Prostate gland (tissue), 2 donors: ENCODE measurements at regions not wholly inside any gene's neighbourhood (a gene's known extent, or its start where the extent isn't known, plus 50 kb on each side); places are given as distances from the start of the nearest gene placed in this dataset.

ENCODE experiments used
- DNase-seq: peaks from one replicate; pipeline ENCODE4 v3.0.0-alpha.2; 2019; ENCODE audit warnings: low spot score
- H3K27ac ChIP-seq, 2 donors: fragments of 200-600 bp; sonication (generic); 2 replicates each; pipeline ENCODE4 v1.5.1; 2017 to 2019
- H3K27me3 ChIP-seq: fragments of 200-600 bp; sonication (generic); replicated peaks from 2 replicates; pipeline ENCODE4 v1.5.1; 2019; ENCODE audit not compliant: insufficient read depth
- H3K36me3 ChIP-seq, 2 donors: fragments of 200-600 bp; sonication (generic); 1 replicate in 1 of 2; 2 replicates in 1 of 2; pipeline versions ENCODE4 v1.5.1 to v1.8.1; 2017 to 2019
- H3K4me1 ChIP-seq: fragments of 200-600 bp; sonication (generic); replicated peaks from 2 replicates; pipeline ENCODE4 v1.5.1; 2019
- H3K4me3 ChIP-seq, 2 donors: fragments of 200-600 bp; sonication (generic); 2 replicates each; pipeline ENCODE4 v1.5.1; 2017 to 2019
- H3K9me3 ChIP-seq: fragments of 200-600 bp; sonication (generic); 2 replicates; pipeline ENCODE4 v1.5.1; 2017
- POLR2A ChIP-seq: fragments of 450-650 bp; IDR thresholded peaks from one replicate; pipeline ENCODE4 v1.6.1; 2016; ENCODE audit warnings: antibody characterized with exemption, mild to moderate bottlenecking
- POLR2AphosphoS5 ChIP-seq: sonication (generic); formaldehyde crosslinking; IDR thresholded peaks from one replicate; pipeline ENCODE4 v1.6.1; 2017; ENCODE audit warnings: antibody characterized with exemption
- WGBS: methylation state at CpG from one replicate; pipeline ENCODE4 v1.1.5; 2018; 5-methylcytosine and 5-hydroxymethylcytosine counted together
- intact Hi-C: fragments of 100-400 bp; cut with DNase I; formaldehyde crosslinking; loops from one replicate; pipeline ENCODE4 v1.14.2; 2022
- TF ChIP-seq, protein P1 (sequence below), 4 experiments: fragments of 200-600 bp in 2 of 4; fragments of 450-650 bp in 2 of 4; sonication (generic) in 2 of 4; IDR thresholded peaks; 1 replicate in 3 of 4; 2 replicates in 1 of 4; pipeline ENCODE4 v1.5.1; 2016 to 2019; ENCODE audit warnings: antibody characterized with exemption in 4 of 4, mild to moderate bottlenecking in 2 of 4, moderate library complexity in 2 of 4

DNA sequence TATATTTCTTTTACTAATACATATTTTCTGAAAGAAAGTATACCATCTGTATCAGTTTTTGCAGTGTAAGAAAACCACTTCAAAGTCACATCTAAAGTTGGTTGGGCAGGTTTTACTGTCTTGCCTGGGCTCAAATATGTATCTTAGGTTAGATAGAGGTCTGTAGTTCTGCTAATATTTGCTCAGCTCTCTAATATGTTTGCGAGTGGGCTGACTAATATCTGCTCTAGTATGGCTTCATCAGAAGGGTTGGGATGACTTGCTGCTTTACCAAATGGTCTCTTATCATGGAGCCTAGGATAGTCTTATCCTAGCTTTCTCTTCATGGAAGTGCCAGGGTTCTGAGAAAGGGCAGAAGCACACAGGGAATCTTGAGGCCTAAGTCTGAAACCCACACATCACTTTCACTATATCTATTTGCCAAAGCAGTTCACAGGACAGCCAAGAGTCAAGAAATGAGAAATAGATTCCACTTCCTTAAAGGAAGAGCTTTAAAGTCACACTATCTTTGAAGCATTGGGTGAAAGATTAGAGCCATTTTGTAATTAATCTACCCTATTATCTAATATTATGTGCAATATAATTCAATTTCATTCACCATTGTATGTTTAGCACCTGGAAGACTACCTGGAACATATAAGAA lies 610.0 kb downstream of the KCNJ3 start:
- no peaks in the 10 kb centered on the region for H3K36me3 ChIP-seq
- no peak overlapping the region for H3K27ac ChIP-seq
- no peak overlapping the region for H3K4me3 ChIP-seq
- TF ChIP-seq, protein P1, sequence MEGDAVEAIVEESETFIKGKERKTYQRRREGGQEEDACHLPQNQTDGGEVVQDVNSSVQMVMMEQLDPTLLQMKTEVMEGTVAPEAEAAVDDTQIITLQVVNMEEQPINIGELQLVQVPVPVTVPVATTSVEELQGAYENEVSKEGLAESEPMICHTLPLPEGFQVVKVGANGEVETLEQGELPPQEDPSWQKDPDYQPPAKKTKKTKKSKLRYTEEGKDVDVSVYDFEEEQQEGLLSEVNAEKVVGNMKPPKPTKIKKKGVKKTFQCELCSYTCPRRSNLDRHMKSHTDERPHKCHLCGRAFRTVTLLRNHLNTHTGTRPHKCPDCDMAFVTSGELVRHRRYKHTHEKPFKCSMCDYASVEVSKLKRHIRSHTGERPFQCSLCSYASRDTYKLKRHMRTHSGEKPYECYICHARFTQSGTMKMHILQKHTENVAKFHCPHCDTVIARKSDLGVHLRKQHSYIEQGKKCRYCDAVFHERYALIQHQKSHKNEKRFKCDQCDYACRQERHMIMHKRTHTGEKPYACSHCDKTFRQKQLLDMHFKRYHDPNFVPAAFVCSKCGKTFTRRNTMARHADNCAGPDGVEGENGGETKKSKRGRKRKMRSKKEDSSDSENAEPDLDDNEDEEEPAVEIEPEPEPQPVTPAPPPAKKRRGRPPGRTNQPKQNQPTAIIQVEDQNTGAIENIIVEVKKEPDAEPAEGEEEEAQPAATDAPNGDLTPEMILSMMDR (IDR thresholded peaks at IDR 0.05) = no peak
- peak; percentile 18 for TF ChIP-seq POLR2AphosphoS5
- no peak for TF ChIP-seq POLR2A
- intact Hi-C loops = no loop called here
- 25% methylated on average over 1 of the region's 1 CpG for WGBS
- peak; percentile 10 for DNase-seq
- no peaks in the 10 kb centered on the region for H3K9me3 ChIP-seq
- no peaks in the 10 kb centered on the region for H3K4me1 ChIP-seq
- H3K27me3 ChIP-seq = no peaks in the 10 kb centered on the region

DNA sequence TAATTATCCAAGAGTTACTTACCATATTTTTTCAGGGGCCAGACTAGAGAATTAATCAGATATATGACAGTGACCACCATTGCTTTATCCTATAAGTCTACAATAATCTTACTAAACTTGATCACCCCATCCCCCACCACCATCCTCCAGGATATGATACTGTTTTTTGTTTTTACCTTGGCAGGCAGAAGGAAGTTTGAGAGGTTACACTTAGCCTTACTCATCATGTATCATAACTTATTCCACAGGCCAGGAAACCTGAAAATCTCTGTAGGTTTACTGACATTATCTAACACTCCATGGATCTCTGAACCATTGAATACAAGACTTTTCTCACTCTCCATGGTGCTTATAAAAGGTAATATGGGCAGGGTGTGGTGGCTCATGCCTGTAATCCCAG lies 602.7 kb downstream of the KCNJ3 start:
- no peaks in the 10 kb centered on the region for H3K36me3 ChIP-seq
- intact Hi-C loops = no loop called here
- no peaks in the 10 kb centered on the region for H3K4me1 ChIP-seq
- DNase-seq = no peak
- no peak overlapping the region for H3K27ac ChIP-seq
- TF ChIP-seq POLR2A (no peak), POLR2AphosphoS5 (no peak)
- TF ChIP-seq, protein P1 (IDR thresholded peaks at IDR 0.05) = no peak
- no peaks in the 10 kb centered on the region for H3K9me3 ChIP-seq
- H3K27me3 ChIP-seq = no peaks in the 10 kb centered on the region
- H3K4me3 ChIP-seq = no peak overlapping the region

DNA sequence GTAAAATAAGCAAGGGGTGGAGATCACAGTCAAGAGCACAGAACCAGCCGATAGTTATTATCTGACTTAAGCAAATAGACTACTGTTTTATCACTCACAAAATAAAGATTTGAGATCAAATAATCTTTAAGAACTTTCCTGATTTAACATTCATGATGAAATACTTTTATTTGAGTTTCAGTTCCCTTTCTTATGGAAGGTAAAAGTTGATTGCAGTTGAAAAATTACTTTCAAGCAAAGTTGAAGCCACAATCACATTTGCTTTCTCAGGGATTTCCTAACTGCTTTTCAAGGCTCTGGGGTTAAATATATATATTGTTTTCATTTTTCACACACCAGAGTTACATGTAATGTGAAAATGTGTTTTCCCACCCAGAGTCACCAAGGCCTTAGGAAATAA lies 599.5 kb downstream of the KCNJ3 start:
- no peaks in the 10 kb centered on the region for H3K36me3 ChIP-seq
- H3K4me3 ChIP-seq = no peak overlapping the region
- DNase-seq = no peak
- no peaks in the 10 kb centered on the region for H3K9me3 ChIP-seq
- intact Hi-C loops = no loop called here
- 29% methylated on average over 1 of the region's 1 CpG for WGBS
- no peak for TF ChIP-seq POLR2A
- TF ChIP-seq POLR2AphosphoS5 = no peak
- TF ChIP-seq, protein P1 (IDR thresholded peaks at IDR 0.05) = no peak
- no peak overlapping the region for H3K27ac ChIP-seq
- H3K27me3 ChIP-seq = no peaks in the 10 kb centered on the region
- H3K4me1 ChIP-seq = no peaks in the 10 kb centered on the region

DNA sequence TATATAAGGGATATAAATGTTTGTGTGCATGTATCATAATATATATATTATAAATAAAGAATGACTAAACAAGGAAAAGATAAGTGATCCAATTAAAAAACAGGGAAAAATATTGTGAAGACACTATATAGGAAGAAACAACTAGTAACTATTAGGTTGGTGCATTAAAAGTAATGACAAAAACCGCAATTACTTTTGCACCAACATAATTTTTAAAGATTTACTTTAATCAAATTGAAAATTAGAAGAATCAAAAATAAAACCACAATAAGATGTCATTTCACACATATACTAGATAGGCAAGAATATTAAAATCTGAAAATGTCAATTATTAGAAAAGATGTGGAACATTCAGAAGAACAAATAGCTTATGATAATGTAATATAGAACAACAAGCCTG lies 595.9 kb downstream of the KCNJ3 start:
- TF ChIP-seq, protein P1 (IDR thresholded peaks at IDR 0.05) = no peak
- TF ChIP-seq POLR2AphosphoS5 (no peak), POLR2A (no peak)

DNA sequence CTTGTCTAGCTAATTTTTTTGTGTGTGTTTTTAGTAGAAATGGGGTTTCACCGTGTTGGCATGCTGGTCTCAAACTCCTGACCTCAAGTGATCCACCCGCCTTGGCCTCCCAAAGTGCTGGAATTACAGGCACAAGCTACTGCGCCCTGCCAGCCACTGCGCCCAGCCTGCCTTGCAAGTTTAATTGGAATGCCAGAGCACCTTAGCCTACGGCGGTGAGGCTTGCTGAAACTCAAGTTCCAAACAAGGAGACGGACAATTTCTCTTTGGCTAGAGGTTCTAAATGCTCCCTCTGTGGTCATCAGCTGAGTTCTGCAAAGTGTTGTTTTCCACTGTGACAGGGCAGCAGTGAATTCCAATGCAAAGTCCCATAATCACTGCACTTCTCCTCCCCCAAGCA lies 583.4 kb downstream of the KCNJ3 start:
- TF ChIP-seq POLR2A (no peak), POLR2AphosphoS5 (no peak)
- TF ChIP-seq, protein P1 (IDR thresholded peaks at IDR 0.05) = no peak
- H3K27me3 ChIP-seq = no peaks in the 10 kb centered on the region

More for the DNA sequence above, 595.9 kb downstream of the KCNJ3 start:
- Histone ChIP-seq H3K27me3 (no peaks in the 10 kb centered on the region), H3K4me1 (no peaks in the 10 kb centered on the region), H3K36me3 (no peaks in the 10 kb centered on the region), H3K4me3 (no peak overlapping the region), H3K9me3 (no peaks in the 10 kb centered on the region), H3K27ac (no peak overlapping the region)
- DNase-seq = no peak
- intact Hi-C loops = no loop called here
- 55% methylated on average over 1 of the region's 1 CpG for WGBS

More for the DNA sequence above, 583.4 kb downstream of the KCNJ3 start:
- Histone ChIP-seq H3K4me1 (no peaks in the 10 kb centered on the region), H3K27ac (no peak overlapping the region), H3K9me3 (no peaks in the 10 kb centered on the region), H3K4me3 (no peak overlapping the region), H3K36me3 (no peaks in the 10 kb centered on the region)
- DNase-seq = no peak
- 78% methylated on average over 7 of the region's 7 CpGs for whole genome bisulfite sequencing
- intact Hi-C loops = no loop called here
